Fibroblast of the aortic adventitia (primary cell): ENCODE measurements at regions not wholly inside any gene's neighbourhood (a gene's known extent, or its start where the extent isn't known, plus 50 kb on each side); places are given as distances from the start of the nearest gene placed in this dataset.

ENCODE experiments used
- DNase-seq: peaks from one replicate; pipeline ENCODE4 v3.0.0-alpha.2; 2010; ENCODE audit warnings: low read depth
- H3K4me3 ChIP-seq: 2 replicates; pipeline ENCODE4 v1.5.1; 2011; ENCODE audit warnings: low read depth, mild to moderate bottlenecking, control low read depth, low read length, moderate library complexity
- TF ChIP-seq, protein P1 (sequence below): IDR thresholded peaks from 2 replicates; pipeline ENCODE4 v1.5.1; 2011; ENCODE audit warnings: mild to moderate bottlenecking, low read length, control low read depth, inconsistent platforms; ENCODE audit not compliant: insufficient read depth

DNA sequence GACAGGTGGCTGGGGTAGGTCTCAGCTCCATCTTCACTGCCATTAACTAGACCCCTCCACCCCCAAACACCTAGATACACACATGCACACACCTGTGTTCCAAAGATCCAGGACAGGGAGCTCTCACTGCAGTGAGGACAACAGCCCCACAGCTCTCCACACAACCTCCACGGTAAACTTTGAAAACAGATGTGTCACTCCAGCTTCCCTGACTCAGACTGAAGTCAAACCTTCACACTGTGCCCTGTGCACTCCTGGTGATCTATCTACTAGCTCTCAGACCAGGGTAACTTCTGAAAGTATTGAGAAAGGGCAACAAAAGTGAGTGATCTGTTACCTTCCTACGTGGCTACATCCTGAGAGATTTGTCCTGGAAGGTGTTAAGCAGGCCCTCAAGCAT is 519.8 kb downstream of the XPNPEP1 start:
- no peak for DNase-seq
- TF ChIP-seq, protein P1, sequence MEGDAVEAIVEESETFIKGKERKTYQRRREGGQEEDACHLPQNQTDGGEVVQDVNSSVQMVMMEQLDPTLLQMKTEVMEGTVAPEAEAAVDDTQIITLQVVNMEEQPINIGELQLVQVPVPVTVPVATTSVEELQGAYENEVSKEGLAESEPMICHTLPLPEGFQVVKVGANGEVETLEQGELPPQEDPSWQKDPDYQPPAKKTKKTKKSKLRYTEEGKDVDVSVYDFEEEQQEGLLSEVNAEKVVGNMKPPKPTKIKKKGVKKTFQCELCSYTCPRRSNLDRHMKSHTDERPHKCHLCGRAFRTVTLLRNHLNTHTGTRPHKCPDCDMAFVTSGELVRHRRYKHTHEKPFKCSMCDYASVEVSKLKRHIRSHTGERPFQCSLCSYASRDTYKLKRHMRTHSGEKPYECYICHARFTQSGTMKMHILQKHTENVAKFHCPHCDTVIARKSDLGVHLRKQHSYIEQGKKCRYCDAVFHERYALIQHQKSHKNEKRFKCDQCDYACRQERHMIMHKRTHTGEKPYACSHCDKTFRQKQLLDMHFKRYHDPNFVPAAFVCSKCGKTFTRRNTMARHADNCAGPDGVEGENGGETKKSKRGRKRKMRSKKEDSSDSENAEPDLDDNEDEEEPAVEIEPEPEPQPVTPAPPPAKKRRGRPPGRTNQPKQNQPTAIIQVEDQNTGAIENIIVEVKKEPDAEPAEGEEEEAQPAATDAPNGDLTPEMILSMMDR = no peak
- H3K4me3 ChIP-seq = no peak overlapping the region

DNA sequence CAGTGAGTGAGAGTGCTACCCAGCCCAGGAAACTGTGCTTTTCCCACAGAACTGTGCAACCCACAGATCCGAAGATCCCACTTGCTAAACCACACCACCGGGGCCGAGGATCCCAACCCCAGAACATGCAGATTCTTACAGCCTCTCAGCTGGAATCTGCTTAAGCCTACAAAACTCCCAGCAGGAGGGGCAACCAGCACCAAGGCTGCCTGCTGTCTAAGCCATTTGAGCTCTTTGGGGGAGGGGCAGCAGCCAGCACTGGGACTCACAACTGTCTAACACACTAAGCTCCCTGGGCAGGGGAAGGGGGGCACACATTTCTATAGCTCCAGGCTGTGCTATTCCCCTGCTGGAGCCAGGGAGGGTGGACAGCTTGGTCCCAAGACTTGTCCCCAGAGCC is 529.9 kb downstream of the XPNPEP1 start:
- no peak for DNase-seq

DNA sequence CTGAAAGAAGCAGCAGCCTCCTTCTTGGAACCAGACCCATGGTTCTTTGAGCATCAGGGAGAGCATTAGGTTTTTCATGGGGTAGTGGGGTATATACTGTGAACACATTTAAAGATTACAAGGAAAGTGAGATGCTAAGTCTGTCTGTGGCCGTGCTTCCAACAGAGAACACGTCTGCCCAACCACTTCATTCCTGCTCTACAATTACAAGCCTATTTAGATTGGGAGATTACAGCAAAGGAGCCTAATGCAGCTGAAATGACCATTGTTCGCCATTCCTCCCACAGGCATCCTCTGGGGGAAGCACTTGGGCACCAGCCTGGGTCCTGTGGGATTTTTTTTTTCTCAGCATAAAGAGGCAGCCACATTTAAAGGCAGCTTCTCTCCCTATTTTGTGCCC is 536.4 kb downstream of the XPNPEP1 start:
- DNase-seq = no peak
- H3K4me3 ChIP-seq = no peak overlapping the region
- TF ChIP-seq, protein P1 = no peak

More for the DNA sequence above, 529.9 kb downstream of the XPNPEP1 start:
- no peak overlapping the region for H3K4me3 ChIP-seq
- TF ChIP-seq, protein P1 = no peak

DNA sequence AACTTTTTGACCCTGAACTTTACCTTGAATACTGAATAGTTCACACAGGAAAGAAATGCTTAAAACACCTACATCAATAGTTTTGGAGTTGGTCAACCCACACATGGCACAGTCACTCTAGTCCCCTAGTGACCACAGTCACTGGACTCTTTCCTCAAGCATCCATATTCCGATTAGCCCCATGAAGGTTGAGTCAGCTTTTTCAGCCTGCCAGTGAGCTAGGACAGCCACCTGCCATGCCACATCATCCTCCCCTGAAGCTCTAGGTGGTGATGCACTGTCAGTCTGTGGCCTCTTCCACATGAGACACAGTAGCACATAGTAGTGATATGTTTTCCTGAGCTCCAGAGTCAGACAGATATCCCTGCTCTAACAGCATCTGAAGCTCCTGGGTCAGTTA is 537.2 kb downstream of the XPNPEP1 start:
- no peak for DNase-seq
- TF ChIP-seq, protein P1 = no peak
- no peak overlapping the region for H3K4me3 ChIP-seq

DNA sequence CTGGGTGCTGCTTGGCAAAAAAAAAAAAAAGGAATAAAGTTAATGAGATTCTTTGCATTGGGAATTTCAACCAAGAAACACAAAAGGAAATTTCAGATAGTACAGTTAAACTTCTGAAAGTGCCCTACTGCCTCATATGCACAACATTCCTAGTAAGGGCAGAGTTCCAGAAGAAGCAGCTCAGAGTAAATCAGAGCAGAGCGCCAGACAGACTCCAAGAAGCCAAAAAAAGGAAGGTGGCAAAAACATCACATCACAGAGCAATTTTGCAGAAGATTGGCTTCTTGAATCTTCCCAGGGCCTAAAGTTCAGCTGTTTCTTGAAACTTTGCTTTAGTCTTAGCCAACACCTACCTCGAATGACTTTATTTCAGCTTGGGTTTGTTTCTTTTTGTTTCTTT is 544.1 kb downstream of the XPNPEP1 start:
- H3K4me3 ChIP-seq = no peak overlapping the region
- no peak for DNase-seq

DNA sequence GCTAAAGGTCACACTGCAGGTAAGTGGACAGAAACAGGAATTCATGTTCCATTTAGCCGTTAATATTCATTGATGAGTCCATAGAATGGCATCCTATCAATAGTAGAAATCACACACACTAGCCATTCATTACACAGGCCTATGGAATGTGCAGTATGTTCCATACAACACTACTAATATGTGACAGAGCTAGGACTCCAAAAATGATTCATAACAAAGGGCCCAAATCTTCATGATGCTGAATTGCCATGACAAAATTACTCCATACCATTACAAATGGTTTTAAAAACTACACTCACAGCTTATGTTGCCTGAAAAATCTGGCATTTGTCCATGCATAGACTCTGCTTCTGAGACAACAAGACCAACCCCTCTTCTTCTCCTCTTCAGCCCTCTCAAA is 549.1 kb downstream of the XPNPEP1 start:
- H3K4me3 ChIP-seq = no peak overlapping the region
- peak; percentile 33 for DNase-seq
- TF ChIP-seq, protein P1 = no peak

More for the DNA sequence above, 544.1 kb downstream of the XPNPEP1 start:
- TF ChIP-seq, protein P1 = no peak

DNA sequence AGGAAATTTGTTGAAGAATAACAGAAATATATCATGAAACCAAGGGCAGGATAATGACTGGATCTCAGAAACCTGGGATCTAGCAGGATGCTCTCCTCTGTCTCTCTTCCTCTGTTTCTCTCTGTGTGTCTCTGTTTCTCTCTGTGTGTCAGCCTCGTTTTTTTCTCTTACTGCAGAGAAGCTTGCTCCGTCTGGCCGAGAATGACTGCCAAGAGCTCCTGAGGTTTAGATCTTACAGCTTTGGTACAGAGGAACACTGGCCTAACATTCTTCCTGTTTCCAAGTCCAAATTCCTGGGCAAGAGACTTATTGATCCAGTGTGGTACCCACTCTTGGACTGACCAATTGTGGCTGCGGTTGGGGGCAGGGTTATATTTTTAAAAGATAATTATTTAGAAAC is 564.0 kb downstream of the XPNPEP1 start:
- no peak for DNase-seq
- TF ChIP-seq, protein P1 = no peak
- no peak overlapping the region for H3K4me3 ChIP-seq
